ENCODE measurements at regions not wholly inside any gene's neighbourhood (a gene's known extent, or its start where the extent isn't known, plus 50 kb on each side); places are given as distances from the start of the nearest gene placed in this dataset.

DNA sequence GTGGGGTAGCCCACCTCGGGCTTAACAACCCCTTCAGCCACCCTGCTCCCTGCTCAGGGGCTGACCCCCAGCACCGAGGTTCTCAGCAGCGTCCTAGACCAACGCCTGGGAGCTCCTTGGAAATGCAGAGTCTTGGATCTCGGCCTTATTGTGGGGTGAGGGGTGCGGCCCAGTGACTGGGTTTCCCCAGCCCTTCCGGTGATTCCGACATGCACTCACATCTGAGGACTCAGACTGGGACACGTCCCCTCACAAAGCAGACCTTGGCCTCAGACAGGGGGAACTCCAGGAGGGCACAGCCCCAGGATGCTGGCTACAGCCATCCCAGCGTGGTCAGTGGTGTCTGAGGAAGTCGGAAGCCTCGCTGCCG, 117.7 kb downstream of the RFLNA start:
- no peak for TF ChIP-seq EZH2 (IDR thresholded peaks at IDR 0.05; ENCODE audit: borderline replicate concordance, low read length)
- TF ChIP-seq, protein P1, sequence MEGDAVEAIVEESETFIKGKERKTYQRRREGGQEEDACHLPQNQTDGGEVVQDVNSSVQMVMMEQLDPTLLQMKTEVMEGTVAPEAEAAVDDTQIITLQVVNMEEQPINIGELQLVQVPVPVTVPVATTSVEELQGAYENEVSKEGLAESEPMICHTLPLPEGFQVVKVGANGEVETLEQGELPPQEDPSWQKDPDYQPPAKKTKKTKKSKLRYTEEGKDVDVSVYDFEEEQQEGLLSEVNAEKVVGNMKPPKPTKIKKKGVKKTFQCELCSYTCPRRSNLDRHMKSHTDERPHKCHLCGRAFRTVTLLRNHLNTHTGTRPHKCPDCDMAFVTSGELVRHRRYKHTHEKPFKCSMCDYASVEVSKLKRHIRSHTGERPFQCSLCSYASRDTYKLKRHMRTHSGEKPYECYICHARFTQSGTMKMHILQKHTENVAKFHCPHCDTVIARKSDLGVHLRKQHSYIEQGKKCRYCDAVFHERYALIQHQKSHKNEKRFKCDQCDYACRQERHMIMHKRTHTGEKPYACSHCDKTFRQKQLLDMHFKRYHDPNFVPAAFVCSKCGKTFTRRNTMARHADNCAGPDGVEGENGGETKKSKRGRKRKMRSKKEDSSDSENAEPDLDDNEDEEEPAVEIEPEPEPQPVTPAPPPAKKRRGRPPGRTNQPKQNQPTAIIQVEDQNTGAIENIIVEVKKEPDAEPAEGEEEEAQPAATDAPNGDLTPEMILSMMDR (IDR thresholded peaks at IDR 0.05; ENCODE audit: low read length): no peak
